Right lobe of liver (tissue), 4 donors: ENCODE measurements at regions not wholly inside any gene's neighbourhood (a gene's known extent, or its start where the extent isn't known, plus 50 kb on each side); places are given as distances from the start of the nearest gene placed in this dataset.

ENCODE experiments used
- CTCF ChIP-seq, 4 donors: fragments of 200-600 bp in 3 of 4; fragments of 450-650 bp in 1 of 4; IDR thresholded peaks; one replicate each; pipeline versions ENCODE4 v1.5.1 to v1.8.0; 2016 to 2022; ENCODE audit warnings: antibody characterized with exemption in 4 of 4, mild to moderate bottlenecking in 2 of 4
- POLR2A ChIP-seq: fragments of 450-650 bp; IDR thresholded peaks from one replicate; pipeline ENCODE4 v1.6.1; 2017; ENCODE audit warnings: antibody characterized with exemption, mild to moderate bottlenecking
- donor health status: DM: no; HTN: no; CAD: no.
- donor health status: DM: no; HTN: no; CAD: no.
- donor health status: DM: no; HTN: yes; CAD: no.

GRCh38 chr1:232425421-232425820 lies 204.5 kb downstream of the SIPA1L2 start:
- no peak for TF ChIP-seq CTCF (IDR thresholded peaks at IDR 0.05)
- no peak for TF ChIP-seq POLR2A
